ENCODE measurements at regions not wholly inside any gene's neighbourhood (a gene's known extent, or its start where the extent isn't known, plus 50 kb on each side); places are given as distances from the start of the nearest gene placed in this dataset.
"Not testable (repeated sequence)": the region's sequence is repeated elsewhere in the genome, so short reads cannot be mapped to it uniquely, and the experiment has no call there.

- DNase-seq: no peak
These were observed 542.1 kb upstream of the TUSC1 start for GRCh38 chr9:26220367-26220766.

DNA sequence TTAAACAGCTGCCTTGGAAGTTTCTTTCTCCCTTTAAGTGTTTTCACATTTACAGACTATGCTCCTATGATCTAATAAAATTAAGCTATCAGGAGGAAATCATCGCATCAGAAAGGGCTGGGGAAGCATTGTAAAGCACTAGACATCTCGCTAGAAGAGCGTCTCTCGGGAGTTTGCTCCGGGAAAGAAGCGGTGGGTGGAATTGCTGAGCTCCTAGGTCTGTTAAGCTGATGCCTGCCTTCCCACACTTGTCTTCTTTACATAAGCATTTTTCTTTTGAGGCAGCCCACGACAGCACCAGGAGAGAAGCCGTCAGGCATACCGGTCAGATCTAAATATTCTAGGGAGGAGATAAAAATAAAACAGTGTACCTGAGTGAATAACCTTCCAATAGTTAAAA is 541.7 kb upstream of the TUSC1 start:
- DNase-seq: no peak

DNA sequence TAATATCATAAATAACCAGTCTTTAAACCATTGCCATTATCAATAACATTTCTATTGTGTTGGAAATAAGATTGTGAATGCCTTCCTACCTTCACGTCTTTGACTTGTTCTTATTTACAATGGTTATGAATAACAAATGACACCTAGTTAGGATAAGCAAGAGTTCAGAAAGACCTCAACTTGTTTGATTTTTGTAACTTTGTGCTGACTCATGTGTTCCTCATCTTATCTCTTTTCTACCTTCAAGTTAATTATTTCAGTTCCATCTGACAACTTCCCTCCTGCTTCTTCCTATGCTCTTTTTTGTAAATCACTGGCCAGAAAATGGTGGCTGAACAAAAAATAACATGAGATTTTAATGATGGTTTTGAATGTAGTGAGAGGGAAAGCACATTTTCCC is 538.5 kb upstream of the TUSC1 start:
- DNase-seq: no peak

DNA sequence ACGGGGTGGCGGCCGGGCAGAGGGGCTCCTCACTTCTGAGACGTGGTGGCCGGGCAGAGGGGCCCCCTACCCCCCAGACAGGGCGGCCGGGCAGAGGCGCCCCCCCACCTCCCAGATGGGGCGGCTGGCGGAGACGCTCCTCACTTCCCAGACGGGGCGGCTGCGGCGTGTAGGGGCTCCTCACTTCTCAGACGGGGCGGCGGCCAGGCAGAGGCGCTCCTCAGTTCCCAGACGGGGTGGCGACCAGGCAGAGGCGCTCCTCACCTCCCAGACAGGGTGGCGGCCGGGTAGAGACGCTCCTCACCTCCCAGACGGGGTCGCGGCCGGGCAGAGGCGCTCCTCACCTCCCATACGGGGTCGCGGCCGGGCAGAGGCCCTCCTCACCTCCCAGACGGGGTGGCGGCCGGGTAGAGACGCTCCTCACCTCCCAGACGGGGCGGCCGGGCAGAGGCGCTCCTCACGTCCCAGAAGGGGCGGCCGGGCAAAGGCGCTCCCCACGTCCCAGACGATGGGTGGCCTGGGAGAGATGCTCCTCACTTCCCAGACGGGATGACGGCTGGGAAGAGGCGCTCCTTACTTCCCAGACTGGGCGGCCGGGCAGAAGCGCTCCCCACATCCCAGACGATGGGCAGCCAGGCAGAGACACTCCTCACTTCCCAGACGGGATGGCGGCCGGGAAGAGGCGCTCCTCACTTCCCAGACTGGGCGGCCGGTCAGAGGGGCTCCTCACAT is 536.6 kb upstream of the TUSC1 start:
- DNase-seq: not testable (repeated sequence)

DNA sequence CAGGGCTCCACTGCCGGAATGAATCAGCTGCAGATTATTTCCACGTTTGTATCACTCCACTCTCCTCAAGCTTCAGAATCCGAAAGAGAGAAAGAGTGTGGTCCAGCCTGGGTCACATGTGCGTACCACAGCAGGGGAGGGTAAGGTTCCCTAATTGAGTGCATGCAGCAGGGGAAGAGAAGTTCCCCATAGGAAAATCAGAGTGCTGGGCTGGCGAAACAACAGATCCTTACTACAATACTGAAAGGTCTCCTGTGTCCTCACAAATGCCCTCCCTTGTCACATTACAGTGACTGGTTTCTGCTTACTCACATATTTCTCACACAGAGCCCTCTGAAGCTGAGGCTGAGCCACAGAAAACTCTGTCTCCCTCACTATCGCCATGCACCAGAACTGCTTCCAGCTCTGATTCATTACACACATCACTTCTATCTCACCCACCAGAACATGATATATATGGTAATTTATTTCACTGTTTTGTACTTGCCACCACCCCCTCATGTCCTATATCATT is 532.2 kb upstream of the TUSC1 start:
- no peak for DNase-seq

DNA sequence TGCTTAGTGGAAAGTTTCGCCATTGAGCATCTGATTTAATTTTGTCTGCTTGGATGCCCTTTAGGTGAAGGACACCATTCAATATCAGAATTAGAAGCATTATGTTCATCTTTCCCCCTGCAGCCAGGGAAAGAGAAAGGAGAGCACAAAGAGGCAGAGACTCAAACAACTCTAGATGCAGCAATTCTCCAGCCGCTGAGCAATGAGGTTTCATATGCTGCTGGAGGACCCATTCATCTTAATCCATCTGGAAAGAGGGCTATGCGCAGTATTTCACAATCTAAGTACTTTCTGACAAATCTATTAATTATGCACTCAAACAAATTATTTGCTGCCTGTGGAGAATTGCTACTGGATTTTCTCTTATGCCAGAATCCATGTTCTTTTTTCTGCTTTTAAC is 527.0 kb upstream of the TUSC1 start:
- no peak for DNase-seq

GRCh38 chr9:26193237-26193636 is 515.0 kb upstream of the TUSC1 start:
- DNase-seq: no peak

DNA sequence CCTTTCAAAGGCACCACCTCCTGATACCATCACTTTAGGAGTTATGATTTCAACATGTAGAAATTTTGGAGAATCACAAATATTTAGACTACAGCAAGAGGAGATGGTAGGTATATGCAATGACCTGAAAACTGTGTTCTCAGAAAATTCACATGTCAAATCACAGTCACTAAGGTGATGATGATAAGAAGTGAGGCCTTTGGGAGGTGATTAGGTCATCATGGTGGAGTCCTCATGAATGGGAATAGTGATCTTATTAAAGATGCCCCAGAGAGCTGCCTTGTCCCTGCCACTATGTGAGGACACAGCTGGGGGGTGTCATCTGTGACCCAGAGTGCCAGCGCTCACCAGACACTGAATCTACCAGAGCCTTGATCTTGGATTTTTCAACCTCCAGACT is 513.5 kb upstream of the TUSC1 start:
- DNase-seq: no peak

DNA sequence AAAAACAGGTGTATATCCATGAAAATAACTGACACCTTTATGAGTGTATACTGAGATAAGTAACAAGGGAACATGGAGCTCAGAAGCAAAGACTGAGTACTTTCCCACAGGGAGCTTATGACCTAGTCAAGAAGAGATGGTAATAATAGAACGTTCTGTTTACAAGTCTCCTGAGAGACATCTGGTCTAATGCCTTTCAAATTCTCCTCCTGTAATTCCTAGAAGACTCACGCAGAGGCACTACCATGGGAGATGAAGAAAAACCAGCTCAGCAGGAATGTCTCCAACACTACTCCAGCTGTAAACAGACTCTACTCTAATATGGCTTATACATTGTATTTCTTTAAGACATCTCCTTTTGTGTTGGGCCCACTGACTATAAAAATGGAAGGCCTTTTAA is 503.6 kb upstream of the TUSC1 start:
- no peak for DNase-seq

DNA sequence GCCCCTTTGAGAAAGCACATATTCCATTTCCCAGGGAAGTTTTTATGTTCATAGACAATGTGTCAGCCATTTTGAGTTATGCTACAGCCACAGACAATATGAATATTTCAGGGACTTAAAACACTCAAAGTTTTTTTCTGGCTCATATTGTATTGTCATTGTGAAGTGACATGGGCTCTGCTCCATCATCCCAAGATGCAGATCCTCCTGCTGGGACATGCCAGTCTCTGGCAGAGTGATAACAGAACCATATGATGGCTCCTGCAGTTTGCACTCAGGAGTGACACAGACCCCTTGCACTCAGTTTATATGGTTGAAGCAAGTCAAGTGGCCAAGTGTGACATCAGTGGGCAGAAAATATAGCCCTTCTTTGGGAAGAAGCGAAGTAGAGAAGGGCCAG is 498.4 kb upstream of the TUSC1 start:
- DNase-seq: no peak

GRCh38 chr9:26175264-26175663 is 497.0 kb upstream of the TUSC1 start:
- DNase-seq: no peak

DNA sequence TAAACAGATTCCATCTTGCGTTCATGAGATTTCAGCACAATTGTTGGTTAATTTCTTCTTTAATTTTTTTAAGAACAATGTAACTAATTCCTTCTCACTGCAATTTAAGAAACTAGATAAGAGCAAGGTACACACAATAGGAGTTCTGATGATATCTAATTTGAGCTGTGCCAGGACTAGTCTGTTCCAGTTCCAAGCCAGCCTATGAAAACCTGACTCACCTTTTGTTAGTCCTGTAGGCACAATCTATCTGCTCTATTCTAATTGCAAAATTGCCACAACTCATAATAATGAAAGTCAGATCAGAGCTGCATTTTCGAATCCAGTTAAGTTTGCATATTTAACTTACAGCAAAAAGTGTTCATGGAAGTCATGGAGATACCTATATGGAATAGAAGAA is 494.1 kb upstream of the TUSC1 start:
- no peak for DNase-seq

- no peak for DNase-seq
These were observed 493.4 kb upstream of the TUSC1 start for GRCh38 chr9:26171691-26172090.

DNA sequence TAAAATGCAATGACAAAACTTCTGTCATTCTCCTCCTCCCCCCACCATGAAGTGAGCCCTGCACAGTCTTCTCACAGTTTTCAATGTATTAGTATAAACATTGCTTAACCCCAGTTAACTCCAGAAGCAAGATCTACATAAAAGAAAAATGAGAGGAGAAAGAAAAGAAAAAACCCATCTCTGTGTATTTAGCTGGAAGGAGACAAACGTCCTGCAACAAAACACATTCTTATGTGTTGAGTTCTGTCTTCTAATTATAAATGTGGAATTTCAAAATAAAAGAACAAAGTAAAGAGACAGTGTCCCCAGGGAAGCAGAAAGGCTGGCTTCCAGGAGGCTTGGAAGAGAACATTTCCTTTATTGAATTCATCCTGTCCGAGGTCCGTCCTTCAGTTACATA is 491.9 kb upstream of the TUSC1 start:
- no peak for DNase-seq

DNA sequence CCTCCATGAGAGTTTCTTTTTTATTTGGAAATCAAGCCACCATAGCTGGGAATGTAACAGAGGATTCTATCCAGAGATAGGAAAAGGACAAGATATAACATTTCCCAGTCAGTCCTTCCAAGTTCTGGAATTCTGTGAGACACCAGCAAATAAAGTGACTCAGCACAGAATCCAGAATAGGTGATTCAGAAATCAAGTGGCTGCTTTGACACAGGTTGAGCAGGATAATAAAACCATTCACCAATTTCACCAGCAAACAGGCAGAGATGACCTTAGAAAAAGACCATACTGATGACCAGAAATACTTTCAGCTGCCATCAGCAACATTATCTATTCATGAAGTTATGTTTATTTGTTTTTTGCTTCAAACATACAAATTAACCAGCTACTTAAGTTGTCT is 491.5 kb upstream of the TUSC1 start:
- no peak for DNase-seq

- no peak for DNase-seq
These were observed 488.3 kb upstream of the TUSC1 start for GRCh38 chr9:26166537-26166936.

- no peak for DNase-seq
These were observed 487.2 kb upstream of the TUSC1 start for GRCh38 chr9:26165426-26165825.

DNA sequence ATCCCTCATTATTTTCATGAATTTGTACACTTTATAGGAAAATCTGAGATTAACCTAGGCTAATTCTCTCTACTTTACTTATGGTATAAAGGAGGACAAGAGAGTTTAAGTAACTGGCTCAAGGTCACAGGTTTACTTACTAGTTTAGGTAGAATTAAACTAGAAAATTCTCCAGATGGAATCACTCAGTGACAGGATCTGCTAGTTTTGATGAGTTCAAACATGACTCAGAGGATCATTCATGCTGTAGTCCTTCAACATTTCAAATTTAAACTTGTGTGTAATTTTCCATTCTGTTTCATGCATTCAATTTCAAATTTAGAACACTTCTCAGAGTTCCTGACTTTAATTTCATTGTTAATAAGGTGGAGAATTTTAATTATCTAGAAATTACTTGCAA is 485.7 kb upstream of the TUSC1 start:
- DNase-seq: no peak

- DNase-seq: no peak
These were observed 481.5 kb upstream of the TUSC1 start for GRCh38 chr9:26159575-26160392.

GRCh38 chr9:26158631-26159150 is 480.4 kb upstream of the TUSC1 start:
- DNase-seq: no peak

- no peak for DNase-seq
These were observed 479.2 kb upstream of the TUSC1 start for GRCh38 chr9:26157411-26157810.

DNA sequence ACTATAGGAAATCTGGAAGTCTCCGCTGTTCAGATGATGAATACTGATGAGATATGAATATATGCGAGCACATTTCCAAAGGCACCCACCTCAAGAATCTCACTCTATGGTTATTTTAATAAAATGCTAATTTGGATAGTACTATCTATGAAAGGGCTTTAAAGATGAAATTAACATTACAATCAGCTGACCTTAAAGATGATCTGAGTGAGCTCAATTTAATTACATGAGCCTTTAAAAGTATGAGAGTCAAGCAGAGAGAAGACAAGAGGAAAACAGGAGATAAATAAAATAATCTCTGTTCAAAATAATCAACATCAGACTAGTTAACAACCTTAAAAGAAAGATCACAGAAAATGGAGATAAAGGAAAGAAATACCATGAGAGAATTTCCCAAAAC is 474.1 kb upstream of the TUSC1 start:
- DNase-seq: no peak

DNA sequence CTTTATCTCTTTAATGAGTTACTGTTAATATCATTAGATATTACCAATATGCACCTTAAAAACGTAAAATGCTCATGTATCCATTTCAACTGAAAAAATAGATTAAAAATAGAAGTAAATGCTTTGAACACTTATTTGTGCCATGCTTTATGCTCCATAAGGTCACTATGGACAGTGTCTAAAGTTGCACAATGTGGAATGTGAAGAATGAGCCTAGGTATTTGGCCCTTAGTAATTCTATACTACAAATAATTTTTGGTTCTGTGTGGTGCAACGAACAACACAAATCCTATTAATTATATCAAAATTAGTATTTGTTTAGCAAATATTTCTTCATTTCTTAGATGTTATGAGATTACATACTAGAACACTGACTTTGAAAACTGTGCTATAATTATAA is 469.9 kb upstream of the TUSC1 start:
- no peak for DNase-seq

DNA sequence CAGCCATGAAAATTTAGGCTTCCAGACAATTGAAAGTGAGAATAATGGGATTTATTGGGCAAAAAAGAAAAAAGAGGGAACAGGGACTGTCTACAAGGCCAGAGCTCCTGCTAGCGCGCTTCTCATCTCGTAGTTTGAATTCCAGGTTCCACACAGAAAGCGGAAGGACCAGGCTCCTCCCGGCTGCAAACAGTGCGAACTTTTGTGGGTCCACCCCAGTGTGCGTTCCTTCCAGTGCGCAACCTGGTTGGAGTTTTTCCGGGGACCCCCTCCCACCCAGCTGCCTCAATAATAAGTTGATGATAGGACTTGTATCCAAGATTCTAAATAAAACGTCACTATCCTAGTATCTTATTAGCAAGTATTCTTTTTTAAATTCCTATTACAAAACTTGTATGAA is 467.7 kb upstream of the TUSC1 start:
- DNase-seq: no peak
